HCT116 (cell line): ENCODE measurements at regions not wholly inside any gene's neighbourhood (a gene's known extent, or its start where the extent isn't known, plus 50 kb on each side); places are given as distances from the start of the nearest gene placed in this dataset.

Source experiments
- CEBPB ChIP-seq: IDR thresholded peaks from 2 replicates; pipeline ENCODE4 v1.6.1; 2012; ENCODE audit warnings: low read depth
- CTCF ChIP-seq, 3 experiments: fragments of 200-600 bp in 1 of 3; sonication (generic) in 1 of 3; IDR thresholded peaks in 2 of 3; conservative IDR thresholded peaks in 1 of 3; 2 replicates each; pipeline ENCODE4 v1.5.1; 2012 to 2017; ENCODE audit warnings: low read depth in 2 of 3, low read length in 2 of 3, antibody characterized with exemption in 1 of 3, borderline replicate concordance in 1 of 3, control low read depth in 1 of 3, mild to moderate bottlenecking in 1 of 3, mixed read lengths in 1 of 3, mixed run types in 1 of 3, moderate library complexity in 1 of 3; ENCODE audit not compliant: insufficient read depth in 1 of 3
- EGR1 ChIP-seq: IDR thresholded peaks from 2 replicates; pipeline ENCODE4 v1.6.1; 2012; ENCODE audit warnings: low read depth
- EZH2 ChIP-seq: fragments of 200-600 bp; sonication (generic); IDR thresholded peaks from 2 replicates; pipeline ENCODE4 v1.6.1; 2017; ENCODE audit warnings: antibody characterized with exemption, mixed run types
- MAX ChIP-seq: IDR thresholded peaks from 2 replicates; pipeline ENCODE4 v1.6.1; 2012
- POLR2A ChIP-seq: IDR thresholded peaks from 2 replicates; pipeline ENCODE4 v1.7.0; 2011; ENCODE audit warnings: borderline replicate concordance; ENCODE audit not compliant: insufficient read depth, insufficient read length; ENCODE audit errors: extremely low read depth
- RAD21 ChIP-seq: IDR thresholded peaks from 2 replicates; pipeline ENCODE4 v1.6.1; 2012; ENCODE audit warnings: low read depth, mild to moderate bottlenecking
- SIN3A ChIP-seq: IDR thresholded peaks from 2 replicates; pipeline ENCODE4 v1.6.1; 2012; ENCODE audit warnings: low read depth
- YY1 ChIP-seq: IDR thresholded peaks from 2 replicates; pipeline ENCODE4 v1.6.1; 2011; ENCODE audit warnings: low read length, low read depth, moderate library complexity, mild to moderate bottlenecking; ENCODE audit not compliant: insufficient replicate concordance; ENCODE audit errors: extremely low read depth
- ZBTB33 ChIP-seq: IDR thresholded peaks from 2 replicates; pipeline ENCODE4 v1.6.1; 2011; ENCODE audit warnings: mild to moderate bottlenecking, low read length, moderate library complexity; ENCODE audit not compliant: insufficient replicate concordance; ENCODE audit errors: extremely low read depth

- no peak for TF ChIP-seq POLR2A
- no peak for TF ChIP-seq SIN3A
- no peak for TF ChIP-seq MAX
- no peak for TF ChIP-seq CTCF (IDR thresholded peaks at IDR 0.05 in 2 of 3, conservative IDR thresholded peaks at IDR 0.05 in 1 of 3; ENCODE audit: borderline replicate concordance in 1 of 3, insufficient read depth in 1 of 3, low read depth in 2 of 3, low read length in 2 of 3)
- no peak for TF ChIP-seq CEBPB
- TF ChIP-seq ZBTB33, result no peak
- no peak for TF ChIP-seq YY1
- no peak for TF ChIP-seq RAD21
- TF ChIP-seq EZH2, result no peak
- TF ChIP-seq EGR1, result no peak
Measured at GRCh38 chr20:48150568-48150967, 365.3 kb upstream of the SULF2 start.
